ENCODE measurements at regions not wholly inside any gene's neighbourhood (a gene's known extent, or its start where the extent isn't known, plus 50 kb on each side); places are given as distances from the start of the nearest gene placed in this dataset.

- TF ChIP-seq CTCF (IDR thresholded peaks at IDR 0.05; ENCODE audit: extremely low read depth in 1 of 2, insufficient read depth in 1 of 2, low read depth in 1 of 2, low read length in 2 of 2): no peak
- TF ChIP-seq POLR2A (IDR thresholded peaks at IDR 0.05; ENCODE audit: low read depth, low read length): no peak
- no peak for TF ChIP-seq POLR2AphosphoS5 (IDR thresholded peaks at IDR 0.05; ENCODE audit: insufficient read depth, low read depth, low read length)
- TF ChIP-seq EZH2 (IDR thresholded peaks at IDR 0.05; ENCODE audit: borderline replicate concordance, low read depth, low read length, severe bottlenecking): no peak
Measured at GRCh38 chr7:156001496-156002260, 189.4 kb upstream of the SHH start.
